Transverse colon (tissue), 4 donors: ENCODE measurements at regions not wholly inside any gene's neighbourhood (a gene's known extent, or its start where the extent isn't known, plus 50 kb on each side); places are given as distances from the start of the nearest gene placed in this dataset.

Source experiments
- DNase-seq: peaks from one replicate; pipeline ENCODE4 v3.0.0-alpha.2; 2019
- H3K27ac ChIP-seq, 4 donors: fragments of 200-600 bp; sonication (generic); 2 replicates each; pipeline ENCODE4 v1.5.1; 2016 to 2018; ENCODE audit warnings: inconsistent platforms in 4 of 4
- H3K27me3 ChIP-seq: fragments of 200-600 bp; sonication (generic); 2 replicates; pipeline ENCODE4 v1.5.1; 2017; ENCODE audit warnings: inconsistent platforms
- H3K36me3 ChIP-seq, 4 donors: fragments of 200-600 bp; sonication (generic); 2 replicates each; pipeline ENCODE4 v1.5.1; 2017 to 2019; ENCODE audit warnings: inconsistent platforms in 4 of 4
- H3K4me1 ChIP-seq, 4 donors: fragments of 200-600 bp; sonication (generic); 2 replicates each; pipeline ENCODE4 v1.5.1; 2017 to 2020; ENCODE audit warnings: inconsistent platforms in 4 of 4
- H3K4me3 ChIP-seq, 4 donors: fragments of 200-600 bp; sonication (generic); 1 replicate in 1 of 4; 2 replicates in 3 of 4; pipeline versions ENCODE4 v1.5.1 to v1.6.1; 2017 to 2019; ENCODE audit warnings: inconsistent platforms in 4 of 4
- H3K9me3 ChIP-seq, 2 donors: fragments of 200-600 bp; sonication (generic); 2 replicates each; pipeline ENCODE4 v1.5.1; 2017 to 2019; ENCODE audit warnings: inconsistent platforms in 2 of 2
- CTCF ChIP-seq, 5 experiments: fragments of 200-600 bp in 3 of 5; fragments of 450-650 bp in 2 of 5; sonication (generic) in 3 of 5; IDR thresholded peaks; 1 replicate in 2 of 5; 2 replicates in 3 of 5; pipeline ENCODE4 v1.5.1; 2016 to 2017; ENCODE audit warnings: antibody characterized with exemption in 5 of 5, inconsistent platforms in 3 of 5, mild to moderate bottlenecking in 2 of 5, moderate library complexity in 1 of 5
- EP300 ChIP-seq: sonication (generic); formaldehyde crosslinking; IDR thresholded peaks from one replicate; pipeline ENCODE4 v1.6.1; 2017; ENCODE audit warnings: antibody characterized with exemption, low read depth
- POLR2A ChIP-seq: fragments of 450-650 bp; IDR thresholded peaks from one replicate; pipeline ENCODE4 v1.6.1; 2016; ENCODE audit warnings: antibody characterized with exemption, mild to moderate bottlenecking, moderate library complexity
- POLR2AphosphoS5 ChIP-seq, 3 donors: sonication (generic); formaldehyde crosslinking; IDR thresholded peaks; one replicate each; pipeline ENCODE4 v1.6.1; 2016; ENCODE audit warnings: antibody characterized with exemption in 3 of 3
- WGBS, 2 donors: methylation state at CpG; one replicate each; pipeline ENCODE4 v1.1.5; 2018; ENCODE audit warnings: low coverage in 1 of 2; 5-methylcytosine and 5-hydroxymethylcytosine counted together
- in situ Hi-C, 4 donors: fragments of 200-750 bp; cut with MboI; loops; one replicate each; pipeline versions ENCODE4 v1.15.0 to v1.15.1; 2017; ENCODE audit warnings: low sequenced_read_pairs in 3 of 4, low pct_ligation_motif_present in 1 of 4, low pct_unique_long_range_greater_than_20kb in 1 of 4
- intact Hi-C: fragments of 100-400 bp; cut with DNase I; formaldehyde crosslinking; loops from one replicate; pipeline ENCODE4 v1.15.1; 2023; ENCODE audit warnings: low total_unique reads

GRCh38 chr12:105637470-105637869 is 307.0 kb downstream of the C12orf75 start:
- no peaks in the 10 kb centered on the region for H3K27me3 ChIP-seq
- 70 to 74% methylated on average over 2 of the region's 2 CpGs for WGBS, 2 donors
- H3K9me3 ChIP-seq, result peaks cover 0 to 6% of the 10 kb centered on the region in 2 donors
- H3K4me1 ChIP-seq, result no peaks in the 10 kb centered on the region
- H3K27ac ChIP-seq, result no peak overlapping the region
- in situ Hi-C loops (no loop called here), intact Hi-C loops (no loop called here)
- TF ChIP-seq CTCF (IDR thresholded peaks at IDR 0.05) (no peak), POLR2A (no peak), EP300 (no peak), POLR2AphosphoS5 (IDR thresholded peaks at IDR 0.05) (no peak)
- H3K36me3 ChIP-seq, result no peaks in the 10 kb centered on the region
- H3K4me3 ChIP-seq, result no peak overlapping the region
- DNase-seq, result no peak

GRCh38 chr12:105640761-105641160 is 310.3 kb downstream of the C12orf75 start:
- no peak for DNase-seq
- TF ChIP-seq EP300 (no peak), POLR2A (no peak), CTCF (IDR thresholded peaks at IDR 0.05) (no peak), POLR2AphosphoS5 (IDR thresholded peaks at IDR 0.05) (no peak)
- intact Hi-C loops, result no loop called here
- no peak overlapping the region for H3K27ac ChIP-seq
- H3K36me3 ChIP-seq, result no peaks in the 10 kb centered on the region
- peaks cover 0 to 6% of the 10 kb centered on the region in 2 donors for H3K9me3 ChIP-seq
- no peaks in the 10 kb centered on the region for H3K27me3 ChIP-seq
- no peaks in the 10 kb centered on the region for H3K4me1 ChIP-seq
- in situ Hi-C loops, result no loop called here
- H3K4me3 ChIP-seq, result no peak overlapping the region
- WGBS, 2 donors, result 0% methylated on average over 1 of the region's 1 CpG; no CpG with 5 or more reads in 1 of the 2 donors

- Histone ChIP-seq H3K36me3 (no peaks in the 10 kb centered on the region), H3K27me3 (no peaks in the 10 kb centered on the region), H3K27ac (no peak overlapping the region), H3K4me1 (no peaks in the 10 kb centered on the region), H3K4me3 (no peak overlapping the region), H3K9me3 (peaks cover 0 to 6% of the 10 kb centered on the region in 2 donors)
- TF ChIP-seq POLR2AphosphoS5 (IDR thresholded peaks at IDR 0.05) (no peak), EP300 (no peak), POLR2A (no peak), CTCF (IDR thresholded peaks at IDR 0.05) (no peak)
- DNase-seq, result no peak
- intact Hi-C loops (no loop called here), in situ Hi-C loops (no loop called here)
- WGBS, 2 donors, result 86% methylated on average over 5 of the region's 5 CpGs; no CpG with 5 or more reads in 1 of the 2 donors
Measured at GRCh38 chr12:105641749-105642148, 311.3 kb downstream of the C12orf75 start.

- Histone ChIP-seq H3K4me3 (no peak overlapping the region), H3K27ac (no peak overlapping the region), H3K4me1 (no peaks in the 10 kb centered on the region), H3K9me3 (no peaks in the 10 kb centered on the region), H3K36me3 (no peaks in the 10 kb centered on the region), H3K27me3 (no peaks in the 10 kb centered on the region)
- intact Hi-C loops, result no loop called here
- no peak for TF ChIP-seq EP300
- TF ChIP-seq CTCF (IDR thresholded peaks at IDR 0.05), result no peak
- TF ChIP-seq POLR2A, result no peak
- no peak for TF ChIP-seq POLR2AphosphoS5 (IDR thresholded peaks at IDR 0.05)
- in situ Hi-C loops, result no loop called here
- DNase-seq, result no peak
- WGBS, 2 donors, result 74 to 83% methylated on average over 4 to 5 of the region's 5 CpGs
Measured at GRCh38 chr12:105644770-105645169, 314.3 kb downstream of the C12orf75 start.
